ENCODE measurements at regions not wholly inside any gene's neighbourhood (a gene's known extent, or its start where the extent isn't known, plus 50 kb on each side); places are given as distances from the start of the nearest gene placed in this dataset.

DNA sequence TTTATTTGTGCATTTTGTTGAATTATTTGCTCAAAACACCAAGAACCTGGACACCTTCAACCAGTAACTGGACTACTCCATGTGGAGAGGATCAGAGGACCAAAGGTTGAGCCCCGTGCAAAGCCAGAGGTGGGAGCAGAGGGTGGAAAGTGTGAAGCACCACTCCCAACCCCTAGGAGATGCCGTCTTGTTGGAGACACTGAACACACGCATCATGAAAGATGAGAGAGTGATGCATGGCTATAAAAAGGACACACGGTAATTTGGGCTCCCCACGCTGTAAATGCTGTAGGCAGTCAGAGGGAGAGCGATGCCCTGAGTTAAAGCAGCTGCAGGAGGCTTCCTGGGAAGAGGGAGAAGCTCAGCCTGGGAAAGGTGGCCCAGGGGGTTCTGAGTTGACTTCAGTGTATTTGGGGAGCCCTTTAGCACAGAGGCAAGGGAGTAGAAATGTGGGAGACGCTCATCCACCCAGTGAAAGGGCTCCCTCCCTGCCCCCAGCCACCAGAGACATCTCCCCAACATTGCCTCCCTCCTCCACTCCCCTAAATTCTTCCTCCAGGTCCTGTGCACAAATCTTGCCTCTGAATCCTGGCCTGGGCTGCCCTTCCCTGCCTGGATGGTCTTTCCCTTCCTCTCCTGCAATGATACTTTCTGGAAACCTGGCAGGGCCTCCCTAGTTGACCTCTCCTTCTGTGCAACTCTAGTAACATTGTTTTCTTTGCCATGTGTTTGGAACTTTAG lies 55.8 kb upstream of the IYD start:
- no peak for TF ChIP-seq EZH2 (IDR thresholded peaks at IDR 0.05; ENCODE audit: low read length)
- TF ChIP-seq, protein P1, sequence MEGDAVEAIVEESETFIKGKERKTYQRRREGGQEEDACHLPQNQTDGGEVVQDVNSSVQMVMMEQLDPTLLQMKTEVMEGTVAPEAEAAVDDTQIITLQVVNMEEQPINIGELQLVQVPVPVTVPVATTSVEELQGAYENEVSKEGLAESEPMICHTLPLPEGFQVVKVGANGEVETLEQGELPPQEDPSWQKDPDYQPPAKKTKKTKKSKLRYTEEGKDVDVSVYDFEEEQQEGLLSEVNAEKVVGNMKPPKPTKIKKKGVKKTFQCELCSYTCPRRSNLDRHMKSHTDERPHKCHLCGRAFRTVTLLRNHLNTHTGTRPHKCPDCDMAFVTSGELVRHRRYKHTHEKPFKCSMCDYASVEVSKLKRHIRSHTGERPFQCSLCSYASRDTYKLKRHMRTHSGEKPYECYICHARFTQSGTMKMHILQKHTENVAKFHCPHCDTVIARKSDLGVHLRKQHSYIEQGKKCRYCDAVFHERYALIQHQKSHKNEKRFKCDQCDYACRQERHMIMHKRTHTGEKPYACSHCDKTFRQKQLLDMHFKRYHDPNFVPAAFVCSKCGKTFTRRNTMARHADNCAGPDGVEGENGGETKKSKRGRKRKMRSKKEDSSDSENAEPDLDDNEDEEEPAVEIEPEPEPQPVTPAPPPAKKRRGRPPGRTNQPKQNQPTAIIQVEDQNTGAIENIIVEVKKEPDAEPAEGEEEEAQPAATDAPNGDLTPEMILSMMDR (optimal IDR thresholded peaks at IDR 0.05 in 1 of 3, IDR thresholded peaks at IDR 0.05 in 1 of 3, conservative IDR thresholded peaks at IDR 0.05 in 1 of 3; ENCODE audit: extremely low read depth in 1 of 3, insufficient read depth in 2 of 3, low read length in 3 of 3) = no peak
